ENCODE measurements at regions not wholly inside any gene's neighbourhood (a gene's known extent, or its start where the extent isn't known, plus 50 kb on each side); places are given as distances from the start of the nearest gene placed in this dataset.

DNA sequence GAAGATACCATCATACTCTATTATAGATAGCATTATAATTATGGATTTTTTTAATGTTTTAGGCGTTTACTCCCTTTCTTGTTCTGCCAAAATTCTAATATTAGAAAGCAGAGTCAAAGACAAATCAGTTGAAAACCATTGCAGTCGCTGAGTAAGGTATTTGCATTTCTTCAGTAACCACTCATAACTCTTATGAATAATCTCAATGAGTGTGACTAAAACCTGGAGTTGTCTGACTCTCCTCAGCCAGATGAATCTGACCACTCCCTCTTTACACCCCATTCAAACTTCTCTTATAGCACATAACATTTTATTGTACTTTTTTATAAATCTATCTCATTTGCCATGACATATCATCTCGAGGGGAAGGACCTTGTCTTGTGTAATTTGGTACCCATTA, 1006.5 kb downstream of the DIAPH3 start:
- Histone ChIP-seq H3K4me1 (ENCODE audit: control insufficient read depth, insufficient read depth, low read length) (no peaks in the 10 kb centered on the region), H3K9ac (ENCODE audit: control insufficient read depth, insufficient read depth, low read length) (no peak overlapping the region), H3K27ac (ENCODE audit: control insufficient read depth, insufficient read depth) (no peak overlapping the region), H3K4me2 (ENCODE audit: control insufficient read depth, insufficient read depth) (no peak overlapping the region), H4K20me1 (ENCODE audit: control insufficient read depth, insufficient read depth) (no peaks in the 10 kb centered on the region), H3K9me3 (replicated peaks; ENCODE audit: control insufficient read depth, insufficient read depth, low read length) (no peaks in the 10 kb centered on the region), H3K4me3 (no peak overlapping the region), H3K79me2 (ENCODE audit: control insufficient read depth, insufficient read depth, low read length) (no peaks in the 10 kb centered on the region), H3K27me3 (replicated peaks in 1 of 2; ENCODE audit: control insufficient read depth in 2 of 2, insufficient read depth in 2 of 2, low read length in 1 of 2) (no peaks in the 10 kb centered on the region), H3K36me3 (ENCODE audit: control insufficient read depth in 2 of 2, insufficient read depth in 2 of 2, low read length in 1 of 2) (no peaks in the 10 kb centered on the region), H2AFZ (ENCODE audit: control insufficient read depth, low read depth, low read length) (no peak overlapping the region)
- DNase-seq (ENCODE audit: low read depth, low spot score) (no peak), FAIRE-seq (no peak), ATAC-seq (no peak)
- ChIA-PET CTCF (no interaction called here), SMC1A (ENCODE audit: uncharacterized antibody, unreplicated experiment) (interaction anchor here (0.7 kb wide), 2 partner anchors 34 to 163 kb away, joined by 3 read pairs; no protein-coding TSS in a partner anchor), POLR2A (no interaction called here), RAD21 (ENCODE audit: unreplicated experiment) (no interaction called here)
- WGBS (ENCODE audit: insufficient coverage, insufficient replicate concordance, low lambda C conversion rate, missing lambda C conversion rate) = 0% methylated on average over 3 of the region's 3 CpGs
- no peak for TF ChIP-seq POLR2AphosphoS2 (IDR thresholded peaks at IDR 0.05; ENCODE audit: low read depth, low read length)
- TF ChIP-seq, protein P1, sequence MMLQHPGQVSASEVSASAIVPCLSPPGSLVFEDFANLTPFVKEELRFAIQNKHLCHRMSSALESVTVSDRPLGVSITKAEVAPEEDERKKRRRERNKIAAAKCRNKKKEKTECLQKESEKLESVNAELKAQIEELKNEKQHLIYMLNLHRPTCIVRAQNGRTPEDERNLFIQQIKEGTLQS (IDR thresholded peaks at IDR 0.05; ENCODE audit: borderline replicate concordance, extremely low read depth, low read depth, low read length) = no peak
- no peak for TF ChIP-seq NFIC (IDR thresholded peaks at IDR 0.05; ENCODE audit: low read depth, low read length)
- TF ChIP-seq CHD1 (IDR thresholded peaks at IDR 0.05; ENCODE audit: low read depth, low read length) = no peak
- no peak for TF ChIP-seq CEBPB (IDR thresholded peaks at IDR 0.05; ENCODE audit: borderline replicate concordance in 1 of 2, low read depth in 2 of 2, low read length in 2 of 2)
- no peak for TF ChIP-seq FOXK2 (IDR thresholded peaks at IDR 0.05)
- TF ChIP-seq, protein P2, sequence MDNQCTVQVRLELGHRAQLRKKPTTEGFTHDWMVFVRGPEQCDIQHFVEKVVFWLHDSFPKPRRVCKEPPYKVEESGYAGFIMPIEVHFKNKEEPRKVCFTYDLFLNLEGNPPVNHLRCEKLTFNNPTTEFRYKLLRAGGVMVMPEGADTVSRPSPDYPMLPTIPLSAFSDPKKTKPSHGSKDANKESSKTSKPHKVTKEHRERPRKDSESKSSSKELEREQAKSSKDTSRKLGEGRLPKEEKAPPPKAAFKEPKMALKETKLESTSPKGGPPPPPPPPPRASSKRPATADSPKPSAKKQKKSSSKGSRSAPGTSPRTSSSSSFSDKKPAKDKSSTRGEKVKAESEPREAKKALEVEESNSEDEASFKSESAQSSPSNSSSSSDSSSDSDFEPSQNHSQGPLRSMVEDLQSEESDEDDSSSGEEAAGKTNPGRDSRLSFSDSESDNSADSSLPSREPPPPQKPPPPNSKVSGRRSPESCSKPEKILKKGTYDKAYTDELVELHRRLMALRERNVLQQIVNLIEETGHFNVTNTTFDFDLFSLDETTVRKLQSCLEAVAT (IDR thresholded peaks at IDR 0.05) = no peak
- TF ChIP-seq MTA2 (IDR thresholded peaks at IDR 0.05; ENCODE audit: low read depth) = no peak
- no peak for TF ChIP-seq FOS (IDR thresholded peaks at IDR 0.05; ENCODE audit: borderline replicate concordance, extremely low read depth, insufficient read length)
- no peak for TF ChIP-seq RBBP5 (conservative IDR thresholded peaks at IDR 0.05)
- no peak for TF ChIP-seq RAD51 (IDR thresholded peaks at IDR 0.05)
- intact Hi-C loops (cut with micrococcal nuclease; ENCODE audit: unreplicated experiment) = no loop called here
- in situ Hi-C loops (cut with MboI) = no loop called here
- no TSS peak for BruUV-seq (replicated peaks)
